Rectal smooth muscle tissue (tissue), 1 donor: ENCODE measurements at regions not wholly inside any gene's neighbourhood (a gene's known extent, or its start where the extent isn't known, plus 50 kb on each side); places are given as distances from the start of the nearest gene placed in this dataset.
"Not testable (repeated sequence)": the region's sequence is repeated elsewhere in the genome, so short reads cannot be mapped to it uniquely, and the experiment has no call there.

Source experiments
- H3K27ac ChIP-seq: one replicate; pipeline ENCODE4 v1.7.0; 2013; ENCODE audit warnings: low read depth, low read length, inconsistent platforms
- H3K27me3 ChIP-seq: one replicate; pipeline ENCODE4 v1.7.0; 2013; ENCODE audit warnings: low read length; ENCODE audit not compliant: control insufficient read depth, insufficient read depth
- H3K36me3 ChIP-seq: one replicate; pipeline ENCODE4 v1.7.0; 2013; ENCODE audit warnings: low read length; ENCODE audit not compliant: control insufficient read depth, insufficient read depth
- H3K4me1 ChIP-seq: one replicate; pipeline ENCODE4 v1.7.0; 2013; ENCODE audit warnings: low read length; ENCODE audit not compliant: control insufficient read depth, insufficient read depth
- H3K4me3 ChIP-seq: one replicate; pipeline ENCODE4 v1.7.0; 2013; ENCODE audit warnings: low read length
- H3K9ac ChIP-seq: one replicate; pipeline ENCODE4 v1.7.0; 2013; ENCODE audit warnings: low read length

- no peak overlapping the region for H3K27ac ChIP-seq
- no peak overlapping the region for H3K4me3 ChIP-seq
- no peak overlapping the region for H3K9ac ChIP-seq
- no peaks in the 10 kb centered on the region for H3K4me1 ChIP-seq
- no peaks in the 10 kb centered on the region for H3K36me3 ChIP-seq
- no peaks in the 10 kb centered on the region for H3K27me3 ChIP-seq
Observed at GRCh38 chr4:126489826-126490463, 1142.8 kb upstream of the INTU start.

- H3K4me3 ChIP-seq: no peak overlapping the region
- no peaks in the 10 kb centered on the region for H3K4me1 ChIP-seq
- no peaks in the 10 kb centered on the region for H3K27me3 ChIP-seq
- no peak overlapping the region for H3K27ac ChIP-seq
- H3K9ac ChIP-seq: no peak overlapping the region
- H3K36me3 ChIP-seq: no peaks in the 10 kb centered on the region
Observed at GRCh38 chr4:126495163-126495752, 1137.5 kb upstream of the INTU start.

DNA sequence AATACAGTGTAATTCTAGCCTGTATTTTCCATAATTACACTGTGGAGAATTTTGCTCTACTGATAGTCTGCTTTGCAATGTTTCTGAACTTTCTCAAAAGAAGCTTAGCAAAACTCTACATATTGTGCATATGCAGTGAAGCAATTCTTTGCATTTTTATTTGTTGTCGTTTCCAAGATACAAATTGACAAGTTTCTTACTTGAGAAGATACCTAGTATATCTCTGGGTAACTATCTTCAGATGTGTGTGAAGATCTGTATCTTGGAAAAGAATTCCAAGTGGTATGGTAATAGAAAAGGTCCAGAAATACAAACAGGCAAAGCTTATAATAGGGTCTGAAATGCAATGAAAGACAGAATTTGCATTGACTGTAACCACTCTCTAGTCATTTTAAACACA lies 1119.8 kb upstream of the INTU start:
- H3K27me3 ChIP-seq: no peaks in the 10 kb centered on the region
- H3K9ac ChIP-seq: no peak overlapping the region
- H3K4me3 ChIP-seq: no peak overlapping the region
- H3K4me1 ChIP-seq: no peaks in the 10 kb centered on the region
- no peaks in the 10 kb centered on the region for H3K36me3 ChIP-seq
- no peak overlapping the region for H3K27ac ChIP-seq

GRCh38 chr4:126513596-126513995 lies 1119.2 kb upstream of the INTU start:
- Histone ChIP-seq H3K4me3 (no peak overlapping the region), H3K27me3 (no peaks in the 10 kb centered on the region), H3K27ac (no peak overlapping the region), H3K36me3 (no peaks in the 10 kb centered on the region), H3K9ac (no peak overlapping the region), H3K4me1 (no peaks in the 10 kb centered on the region)

GRCh38 chr4:126520731-126521130 lies 1112.0 kb upstream of the INTU start:
- Histone ChIP-seq H3K4me3 (no peak overlapping the region), H3K4me1 (no peaks in the 10 kb centered on the region), H3K36me3 (no peaks in the 10 kb centered on the region), H3K27ac (no peak overlapping the region), H3K27me3 (no peaks in the 10 kb centered on the region), H3K9ac (no peak overlapping the region)

- not testable (repeated sequence) for H3K36me3 ChIP-seq, H3K27me3 ChIP-seq, H3K9ac ChIP-seq, H3K27ac ChIP-seq, H3K4me3 ChIP-seq, H3K4me1 ChIP-seq
Observed at GRCh38 chr4:126525400-126525799, 1107.4 kb upstream of the INTU start.

DNA sequence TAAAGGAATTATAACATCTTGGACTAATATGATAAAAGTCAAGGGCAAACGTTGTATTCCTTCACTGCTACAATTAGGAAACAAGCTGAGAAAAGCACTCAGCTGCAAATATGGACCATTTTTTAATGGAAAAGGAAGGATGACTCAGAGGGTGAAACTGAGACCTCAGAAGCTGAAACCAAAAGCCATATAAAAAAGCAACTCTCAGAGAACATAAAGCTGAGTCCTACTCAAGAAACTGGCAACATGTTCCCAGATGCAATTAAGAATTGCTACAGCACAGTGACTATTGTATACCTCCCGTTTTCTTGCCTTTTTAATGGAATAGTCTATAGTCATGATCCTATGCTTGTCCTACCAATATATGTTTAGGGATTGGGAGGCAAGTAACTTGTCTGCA lies 1106.4 kb upstream of the INTU start:
- Histone ChIP-seq H3K36me3 (no peaks in the 10 kb centered on the region), H3K4me1 (no peaks in the 10 kb centered on the region), H3K9ac (no peak overlapping the region), H3K27me3 (no peaks in the 10 kb centered on the region), H3K27ac (no peak overlapping the region), H3K4me3 (no peak overlapping the region)

GRCh38 chr4:126529997-126530396 lies 1102.8 kb upstream of the INTU start:
- no peaks in the 10 kb centered on the region for H3K4me1 ChIP-seq
- no peaks in the 10 kb centered on the region for H3K36me3 ChIP-seq
- H3K9ac ChIP-seq: no peak overlapping the region
- no peak overlapping the region for H3K4me3 ChIP-seq
- no peak overlapping the region for H3K27ac ChIP-seq
- no peaks in the 10 kb centered on the region for H3K27me3 ChIP-seq

DNA sequence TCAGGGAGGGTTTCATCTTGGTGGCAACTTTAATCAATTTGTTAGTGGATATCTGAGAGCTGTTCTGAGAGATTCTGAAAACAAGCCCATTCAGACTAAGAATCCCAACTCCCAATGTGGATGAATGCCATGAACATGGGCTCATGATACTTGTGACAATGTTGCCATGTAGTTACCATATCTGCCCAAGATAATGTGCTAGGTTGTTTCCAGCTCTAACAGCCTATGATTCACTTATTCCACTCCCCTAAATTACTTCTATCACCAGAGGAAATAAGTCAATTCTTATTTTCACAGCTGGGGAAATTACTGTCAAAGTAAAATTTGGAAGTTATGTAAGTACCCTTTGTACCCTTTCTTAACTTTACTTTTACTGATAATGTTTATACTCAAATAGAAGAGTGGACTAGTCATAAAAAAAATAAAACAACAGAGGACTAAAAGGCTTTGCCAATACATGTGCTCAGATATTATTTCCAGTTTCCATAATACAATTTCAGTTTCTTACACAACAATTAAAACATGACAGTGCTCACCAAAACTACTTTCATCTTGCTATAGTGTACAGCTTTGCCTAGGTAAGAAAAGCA lies 1101.7 kb upstream of the INTU start:
- H3K27me3 ChIP-seq: no peaks in the 10 kb centered on the region
- no peak overlapping the region for H3K9ac ChIP-seq
- no peak overlapping the region for H3K4me3 ChIP-seq
- H3K36me3 ChIP-seq: no peaks in the 10 kb centered on the region
- no peak overlapping the region for H3K27ac ChIP-seq
- no peaks in the 10 kb centered on the region for H3K4me1 ChIP-seq

DNA sequence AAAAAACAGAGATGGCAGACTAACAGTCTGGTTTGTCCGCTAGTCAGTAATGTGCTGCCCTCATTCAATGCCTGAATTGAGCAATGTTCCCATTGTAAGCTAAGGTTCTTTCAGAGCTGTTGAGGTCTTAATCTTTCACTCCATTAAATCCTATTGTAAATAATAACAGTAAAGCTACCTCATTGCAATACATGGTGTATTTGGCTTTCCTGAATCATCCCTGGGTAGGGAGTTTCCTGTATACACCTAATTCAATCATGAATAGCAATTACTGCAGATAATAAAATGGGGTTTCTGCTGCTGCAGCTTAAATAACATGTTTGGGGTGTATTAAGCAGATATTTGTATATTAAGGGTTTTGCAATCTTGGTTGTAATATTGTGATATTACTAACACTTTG lies 1100.2 kb upstream of the INTU start:
- Histone ChIP-seq H3K4me3 (no peak overlapping the region), H3K27me3 (no peaks in the 10 kb centered on the region), H3K27ac (no peak overlapping the region), H3K9ac (no peak overlapping the region), H3K36me3 (no peaks in the 10 kb centered on the region), H3K4me1 (no peaks in the 10 kb centered on the region)

- no peaks in the 10 kb centered on the region for H3K4me1 ChIP-seq
- no peaks in the 10 kb centered on the region for H3K27me3 ChIP-seq
- H3K27ac ChIP-seq: no peak overlapping the region
- H3K9ac ChIP-seq: no peak overlapping the region
- H3K4me3 ChIP-seq: no peak overlapping the region
- H3K36me3 ChIP-seq: no peaks in the 10 kb centered on the region
Observed at GRCh38 chr4:126533146-126533805, 1099.5 kb upstream of the INTU start.

DNA sequence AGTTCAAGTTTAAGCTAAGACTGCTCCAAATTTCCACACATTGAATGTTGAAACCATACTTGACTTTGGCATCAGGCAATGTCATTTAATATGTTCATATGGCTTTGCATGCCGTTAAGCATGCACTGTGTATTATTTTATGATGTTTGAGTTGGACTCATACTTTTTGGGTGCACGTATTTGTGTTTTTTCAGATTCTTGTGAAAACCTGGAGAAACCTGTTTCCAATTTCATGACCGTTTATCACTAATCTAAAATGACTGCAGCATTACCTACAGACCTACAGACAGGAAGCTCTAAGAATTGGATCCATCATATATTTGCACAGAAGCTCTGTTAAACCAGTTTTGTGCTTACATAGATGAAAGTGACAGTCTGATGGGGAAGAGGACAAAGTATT lies 1093.0 kb upstream of the INTU start:
- H3K9ac ChIP-seq: no peak overlapping the region
- H3K4me1 ChIP-seq: no peaks in the 10 kb centered on the region
- H3K4me3 ChIP-seq: no peak overlapping the region
- no peaks in the 10 kb centered on the region for H3K36me3 ChIP-seq
- H3K27me3 ChIP-seq: no peaks in the 10 kb centered on the region
- no peak overlapping the region for H3K27ac ChIP-seq
